NT2/D1 (cell line): ENCODE measurements at regions not wholly inside any gene's neighbourhood (a gene's known extent, or its start where the extent isn't known, plus 50 kb on each side); places are given as distances from the start of the nearest gene placed in this dataset.

Experiments
- DNase-seq: peaks from one replicate; pipeline ENCODE4 v3.0.0-alpha.2; 2011; ENCODE audit warnings: low read depth, low spot score
- H3K27me3 ChIP-seq: 2 replicates; pipeline ENCODE4 v1.6.0; 2011; ENCODE audit warnings: mild to moderate bottlenecking; ENCODE audit not compliant: insufficient read length, insufficient read depth
- H3K36me3 ChIP-seq: 2 replicates; pipeline ENCODE4 v1.6.1; 2011; ENCODE audit warnings: mild to moderate bottlenecking, low read length, mixed read lengths; ENCODE audit not compliant: insufficient read depth, insufficient read length
- H3K4me1 ChIP-seq: 2 replicates; pipeline ENCODE4 v1.5.1; 2011; ENCODE audit not compliant: insufficient read depth, insufficient read length
- H3K4me3 ChIP-seq: 2 replicates; pipeline ENCODE4 v1.5.1; 2011; ENCODE audit warnings: low read depth; ENCODE audit not compliant: insufficient read length
- H3K9ac ChIP-seq: 2 replicates; pipeline ENCODE4 v1.6.0; 2011; ENCODE audit warnings: low read depth; ENCODE audit not compliant: insufficient read length
- H3K9me3 ChIP-seq: 2 replicates; pipeline ENCODE4 v1.5.1; 2011; ENCODE audit warnings: mild to moderate bottlenecking, low read length; ENCODE audit not compliant: insufficient read depth
- SUZ12 ChIP-seq: IDR thresholded peaks from 2 replicates; pipeline ENCODE4 v1.6.1; 2011; ENCODE audit not compliant: insufficient read length, insufficient read depth; ENCODE audit errors: extremely low read depth
- YY1 ChIP-seq: IDR thresholded peaks from 2 replicates; pipeline ENCODE4 v1.6.1; 2011; ENCODE audit not compliant: insufficient read length, insufficient read depth
- ZNF274 ChIP-seq: IDR thresholded peaks from 2 replicates; pipeline ENCODE4 v1.6.1; 2011; ENCODE audit warnings: mild to moderate bottlenecking, low read depth, low read length

- H3K9me3 ChIP-seq, result no peaks in the 10 kb centered on the region
- no peak overlapping the region for H3K4me3 ChIP-seq
- no peak overlapping the region for H3K9ac ChIP-seq
- H3K27me3 ChIP-seq, result no peaks in the 10 kb centered on the region
- no peaks in the 10 kb centered on the region for H3K36me3 ChIP-seq
- TF ChIP-seq ZNF274 (no peak), YY1 (no peak), SUZ12 (no peak)
- DNase-seq, result no peak
- no peaks in the 10 kb centered on the region for H3K4me1 ChIP-seq
Observed at GRCh38 chr7:41224063-41224763, 478.7 kb downstream of the INHBA start.

- H3K4me3 ChIP-seq, result no peak overlapping the region
- H3K27me3 ChIP-seq, result no peaks in the 10 kb centered on the region
- DNase-seq, result no peak
- TF ChIP-seq ZNF274, result no peak
- no peak for TF ChIP-seq YY1
- TF ChIP-seq SUZ12, result no peak
- H3K36me3 ChIP-seq, result no peaks in the 10 kb centered on the region
- H3K9me3 ChIP-seq, result no peaks in the 10 kb centered on the region
- no peaks in the 10 kb centered on the region for H3K4me1 ChIP-seq
- H3K9ac ChIP-seq, result no peak overlapping the region
Observed at GRCh38 chr7:41222746-41223145, 480.1 kb downstream of the INHBA start.

- Histone ChIP-seq H3K36me3 (no peaks in the 10 kb centered on the region), H3K4me3 (no peak overlapping the region), H3K9ac (no peak overlapping the region), H3K27me3 (no peaks in the 10 kb centered on the region), H3K9me3 (no peaks in the 10 kb centered on the region), H3K4me1 (no peaks in the 10 kb centered on the region)
- no peak for TF ChIP-seq ZNF274
- TF ChIP-seq YY1, result no peak
- no peak for TF ChIP-seq SUZ12
- DNase-seq, result no peak
Observed at GRCh38 chr7:41220266-41220665, 482.6 kb downstream of the INHBA start.

GRCh38 chr7:41219276-41219675, 483.6 kb downstream of the INHBA start:
- peak; percentile 16 for DNase-seq
- TF ChIP-seq SUZ12, result no peak
- Histone ChIP-seq H3K36me3 (no peaks in the 10 kb centered on the region), H3K4me1 (no peaks in the 10 kb centered on the region), H3K27me3 (no peaks in the 10 kb centered on the region), H3K9me3 (no peaks in the 10 kb centered on the region), H3K9ac (no peak overlapping the region), H3K4me3 (no peak overlapping the region)

GRCh38 chr7:41217306-41217705, 485.6 kb downstream of the INHBA start:
- H3K4me1 ChIP-seq, result no peaks in the 10 kb centered on the region
- H3K27me3 ChIP-seq, result no peaks in the 10 kb centered on the region
- DNase-seq, result no peak
- no peaks in the 10 kb centered on the region for H3K36me3 ChIP-seq
- TF ChIP-seq SUZ12 (no peak), YY1 (no peak), ZNF274 (no peak)
- H3K9ac ChIP-seq, result no peak overlapping the region
- H3K4me3 ChIP-seq, result no peak overlapping the region
- no peaks in the 10 kb centered on the region for H3K9me3 ChIP-seq

- no peak overlapping the region for H3K4me3 ChIP-seq
- H3K4me1 ChIP-seq, result no peaks in the 10 kb centered on the region
- no peaks in the 10 kb centered on the region for H3K9me3 ChIP-seq
- H3K9ac ChIP-seq, result no peak overlapping the region
- no peaks in the 10 kb centered on the region for H3K36me3 ChIP-seq
- DNase-seq, result no peak
- H3K27me3 ChIP-seq, result no peaks in the 10 kb centered on the region
- TF ChIP-seq ZNF274 (no peak), SUZ12 (no peak), YY1 (no peak)
Observed at GRCh38 chr7:41207141-41207540, 495.7 kb downstream of the INHBA start.

- Histone ChIP-seq H3K9ac (no peak overlapping the region), H3K27me3 (no peaks in the 10 kb centered on the region), H3K9me3 (no peaks in the 10 kb centered on the region), H3K36me3 (no peaks in the 10 kb centered on the region), H3K4me1 (no peaks in the 10 kb centered on the region), H3K4me3 (no peak overlapping the region)
- DNase-seq, result no peak
- TF ChIP-seq YY1 (no peak), SUZ12 (no peak), ZNF274 (no peak)
Observed at GRCh38 chr7:41206267-41206666, 496.6 kb downstream of the INHBA start.
